HCT116 (cell line): ENCODE measurements at regions not wholly inside any gene's neighbourhood (a gene's known extent, or its start where the extent isn't known, plus 50 kb on each side); places are given as distances from the start of the nearest gene placed in this dataset.

Experiments
- ATAC-seq: fragments of 200-7000 bp; cut with Tn5 transposase; 2 replicates; pipeline ENCODE4 v1.9.1; 2020; ENCODE audit warnings: mild to moderate bottlenecking, moderate library complexity
- BruUV-seq: library from RNA; stranded (reverse); fragments of 400-500 nt; replicated peaks from 2 replicates; lab custom pipeline; 2021; lab: Mats Ljungman, UMichigan
- CTCF ChIA-PET: fragments of 300-600 bp; sonication (Branson Sonifier 250); formaldehyde crosslinking; loops from one replicate; lab custom pipeline; 2021; ENCODE audit warnings: antibody characterized with exemption; lab: Charles Lee
- POLR2A ChIA-PET: fragments of 300-600, 350-600 bp; sonication (Branson Sonifier 250); formaldehyde crosslinking; loops from one replicate; lab custom pipeline; 2021; ENCODE audit warnings: antibody characterized with exemption; lab: Charles Lee
- RAD21 ChIA-PET, 2 experiments: fragments of 300-600 bp; sonication (Branson Sonifier 250); formaldehyde crosslinking; loops; one replicate each; lab custom pipeline; 2023; ENCODE audit warnings: low total read pairs in 2 of 2; ENCODE audit not compliant: uncharacterized antibody in 2 of 2, unreplicated experiment in 2 of 2, low non-redundant PET in 1 of 2; lab: Charles Lee
- DNase-seq: peaks from one replicate; pipeline ENCODE4 v3.0.0-alpha.2; 2010; ENCODE audit warnings: low read depth, low spot score
- H2AFZ ChIP-seq: fragments of 200-600 bp; shearing (Covaris generic), sonication (generic); 2 replicates; pipeline ENCODE4 v1.6.1; 2017; ENCODE audit warnings: low read depth, mixed run types, mixed read lengths, antibody characterized with exemption, low read length; ENCODE audit not compliant: poor library complexity, severe bottlenecking
- H3K27ac ChIP-seq: 2 replicates; pipeline ENCODE4 v1.5.1; 2012; ENCODE audit warnings: low read depth, low read length
- H3K27me3 ChIP-seq: fragments of 200-600 bp; sonication (generic); 2 replicates; pipeline ENCODE4 v1.6.1; 2016; ENCODE audit warnings: mixed run types, low read length, mixed read lengths; ENCODE audit not compliant: insufficient read depth
- H3K36me3 ChIP-seq, 2 experiments: fragments of 200-500 bp in 1 of 2; fragments of 200-600 bp in 1 of 2; sonication (Bioruptor generic) in 1 of 2; sonication (generic) in 1 of 2; 2 replicates each; pipeline versions ENCODE4 v1.5.1 to v1.6.1; 2014 to 2016; ENCODE audit warnings: low read length in 2 of 2, inconsistent platforms in 1 of 2, mixed read lengths in 1 of 2, mixed run types in 1 of 2; ENCODE audit not compliant: insufficient read depth in 2 of 2, control insufficient read depth in 1 of 2
- H3K4me1 ChIP-seq, 2 experiments: fragments of 200-600 bp in 1 of 2; sonication (generic) in 1 of 2; 2 replicates each; pipeline versions ENCODE4 v1.5.1 to v1.6.1; 2012 to 2017; ENCODE audit warnings: low read length in 2 of 2, inconsistent platforms in 1 of 2, mild to moderate bottlenecking in 1 of 2, mixed read lengths in 1 of 2, mixed run types in 1 of 2, moderate library complexity in 1 of 2; ENCODE audit not compliant: insufficient read depth in 2 of 2, control insufficient read depth in 1 of 2
- H3K4me2 ChIP-seq: fragments of 200-600 bp; sonication (generic); 2 replicates; pipeline ENCODE4 v1.6.1; 2017; ENCODE audit warnings: mixed run types, low read length, mixed read lengths
- H3K4me3 ChIP-seq, 2 experiments: fragments of 200-600 bp in 1 of 2; sonication (generic) in 1 of 2; replicated peaks in 1 of 2; 2 replicates each; pipeline ENCODE4 v1.5.1; 2011 to 2016; ENCODE audit warnings: low read length in 2 of 2, control low read depth in 1 of 2, low read depth in 1 of 2, mild to moderate bottlenecking in 1 of 2, mixed read lengths in 1 of 2, mixed run types in 1 of 2
- H3K79me2 ChIP-seq: fragments of 200-600 bp; sonication (generic); 2 replicates; pipeline ENCODE4 v1.6.1; 2017; ENCODE audit warnings: mild to moderate bottlenecking, mixed run types, low read length, moderate library complexity, mixed read lengths; ENCODE audit not compliant: insufficient read depth
- H3K9ac ChIP-seq: fragments of 200-600 bp; sonication (generic); 2 replicates; pipeline ENCODE4 v1.6.1; 2016; ENCODE audit warnings: low read length, mixed read lengths
- H3K9me2 ChIP-seq: fragments of 200-600 bp; sonication (generic), shearing (Covaris generic); 2 replicates; pipeline ENCODE4 v1.6.1; 2017; ENCODE audit warnings: mixed run types, mild to moderate bottlenecking, moderate library complexity; ENCODE audit not compliant: insufficient read depth
- H3K9me3 ChIP-seq, 2 experiments: fragments of 200-500 bp in 1 of 2; fragments of 200-600 bp in 1 of 2; sonication (Bioruptor generic) in 1 of 2; sonication (generic) in 1 of 2; 2 replicates each; pipeline ENCODE4 v1.6.1; 2014 to 2017; ENCODE audit warnings: low read length in 2 of 2, mixed read lengths in 2 of 2, inconsistent platforms in 1 of 2, low read depth in 1 of 2, mild to moderate bottlenecking in 1 of 2, mixed run types in 1 of 2, moderate library complexity in 1 of 2; ENCODE audit not compliant: control insufficient read depth in 1 of 2, insufficient read depth in 1 of 2
- H4K20me1 ChIP-seq: fragments of 200-600 bp; sonication (generic), shearing (Covaris generic); 2 replicates; pipeline ENCODE4 v1.6.1; 2017; ENCODE audit warnings: mixed run types, mild to moderate bottlenecking, moderate library complexity; ENCODE audit not compliant: insufficient read depth
- CEBPB ChIP-seq: IDR thresholded peaks from 2 replicates; pipeline ENCODE4 v1.6.1; 2012; ENCODE audit warnings: low read depth
- ELF1 ChIP-seq: IDR thresholded peaks from 2 replicates; pipeline ENCODE4 v1.6.1; 2012; ENCODE audit warnings: low read depth, borderline replicate concordance
- JUND ChIP-seq: IDR thresholded peaks from 2 replicates; pipeline ENCODE4 v1.6.1; 2012
- POLR2A ChIP-seq: IDR thresholded peaks from 2 replicates; pipeline ENCODE4 v1.7.0; 2011; ENCODE audit warnings: borderline replicate concordance; ENCODE audit not compliant: insufficient read depth, insufficient read length; ENCODE audit errors: extremely low read depth
- POLR2AphosphoS5 ChIP-seq: IDR thresholded peaks from 2 replicates; pipeline ENCODE4 v1.6.1; 2011; ENCODE audit warnings: mild to moderate bottlenecking, low read depth, low read length, moderate library complexity
- RAD21 ChIP-seq: IDR thresholded peaks from 2 replicates; pipeline ENCODE4 v1.6.1; 2012; ENCODE audit warnings: low read depth, mild to moderate bottlenecking
- SIN3A ChIP-seq: IDR thresholded peaks from 2 replicates; pipeline ENCODE4 v1.6.1; 2012; ENCODE audit warnings: low read depth
- SP1 ChIP-seq: IDR thresholded peaks from 2 replicates; pipeline ENCODE4 v1.6.1; 2012; ENCODE audit warnings: low read depth
- SRF ChIP-seq: IDR thresholded peaks from 2 replicates; pipeline ENCODE4 v1.6.1; 2012; ENCODE audit warnings: low read depth
- TCF7L2 ChIP-seq: IDR thresholded peaks from 2 replicates; pipeline ENCODE4 v1.7.0; 2011; ENCODE audit warnings: borderline replicate concordance, inconsistent platforms; ENCODE audit not compliant: insufficient read depth, insufficient read length; ENCODE audit errors: extremely low read depth
- YY1 ChIP-seq: IDR thresholded peaks from 2 replicates; pipeline ENCODE4 v1.6.1; 2011; ENCODE audit warnings: low read length, low read depth, moderate library complexity, mild to moderate bottlenecking; ENCODE audit not compliant: insufficient replicate concordance; ENCODE audit errors: extremely low read depth
- ZFX ChIP-seq: fragments of 450-650 bp; IDR thresholded peaks from 2 replicates; pipeline ENCODE4 v1.6.1; 2017
- ZNF274 ChIP-seq: fragments of 200-500 bp; sonication (Bioruptor generic); IDR thresholded peaks from 2 replicates; pipeline ENCODE4 v1.6.1; 2014; ENCODE audit warnings: mild to moderate bottlenecking, low read depth, low read length, inconsistent platforms
- intact Hi-C: fragments of 100-400 bp; cut with micrococcal nuclease; formaldehyde crosslinking; loops from 2 replicates; pipeline ENCODE4 v1.10.0; 2022
- TF ChIP-seq, protein P1 (sequence below): IDR thresholded peaks from 2 replicates; pipeline ENCODE4 v1.6.1; 2012
- TF ChIP-seq, protein P2 (sequence below): IDR thresholded peaks from 2 replicates; pipeline ENCODE4 v1.6.1; 2012; ENCODE audit warnings: low read depth

DNA sequence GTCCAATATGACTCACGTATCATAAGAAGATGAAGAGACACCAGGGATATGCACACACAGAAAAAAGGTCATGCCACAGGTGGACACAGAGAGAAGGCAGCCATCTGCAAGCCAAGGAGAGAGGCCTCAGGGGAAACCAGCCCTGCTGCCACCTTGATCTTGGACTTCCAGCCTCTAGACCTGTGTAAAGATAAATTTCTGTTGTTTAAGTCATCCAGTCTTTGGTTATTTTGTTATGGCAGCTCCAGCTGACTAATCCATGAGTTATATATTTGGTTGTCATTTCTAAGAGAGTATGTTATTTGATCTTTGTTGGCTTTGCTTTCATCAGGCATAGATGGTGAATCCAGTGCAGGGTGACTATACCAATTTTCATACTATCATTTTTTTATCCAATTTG is 130.2 kb upstream of the DAP start:
- BruUV-seq = no TSS peak
- Histone ChIP-seq H3K79me2 (no peaks in the 10 kb centered on the region), H3K9me2 (no peaks in the 10 kb centered on the region), H3K4me2 (no peak overlapping the region), H3K4me1 (no peaks in the 10 kb centered on the region), H3K4me3 (no peak overlapping the region), H3K27me3 (no peaks in the 10 kb centered on the region), H4K20me1 (no peaks in the 10 kb centered on the region), H3K9me3 (no peaks in the 10 kb centered on the region), H3K27ac (no peak overlapping the region), H2AFZ (no peak overlapping the region), H3K9ac (no peak overlapping the region), H3K36me3 (no peaks in the 10 kb centered on the region)
- no peak for DNase-seq
- RAD21 ChIA-PET = no interaction called here
- intact Hi-C loops = no loop called here
- no peak for ATAC-seq
- POLR2A ChIA-PET = no interaction called here
- CTCF ChIA-PET = no interaction called here
- no peak for TF ChIP-seq CEBPB
- TF ChIP-seq, protein P1, sequence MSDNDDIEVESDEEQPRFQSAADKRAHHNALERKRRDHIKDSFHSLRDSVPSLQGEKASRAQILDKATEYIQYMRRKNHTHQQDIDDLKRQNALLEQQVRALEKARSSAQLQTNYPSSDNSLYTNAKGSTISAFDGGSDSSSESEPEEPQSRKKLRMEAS = no peak
- TF ChIP-seq RAD21 = no peak
- no peak for TF ChIP-seq SIN3A
- TF ChIP-seq JUND = no peak
- TF ChIP-seq TCF7L2 = no peak
- TF ChIP-seq ZNF274 = no peak
- TF ChIP-seq SRF = no peak
- TF ChIP-seq POLR2A = no peak
- TF ChIP-seq SP1 = no peak
- TF ChIP-seq, protein P2, sequence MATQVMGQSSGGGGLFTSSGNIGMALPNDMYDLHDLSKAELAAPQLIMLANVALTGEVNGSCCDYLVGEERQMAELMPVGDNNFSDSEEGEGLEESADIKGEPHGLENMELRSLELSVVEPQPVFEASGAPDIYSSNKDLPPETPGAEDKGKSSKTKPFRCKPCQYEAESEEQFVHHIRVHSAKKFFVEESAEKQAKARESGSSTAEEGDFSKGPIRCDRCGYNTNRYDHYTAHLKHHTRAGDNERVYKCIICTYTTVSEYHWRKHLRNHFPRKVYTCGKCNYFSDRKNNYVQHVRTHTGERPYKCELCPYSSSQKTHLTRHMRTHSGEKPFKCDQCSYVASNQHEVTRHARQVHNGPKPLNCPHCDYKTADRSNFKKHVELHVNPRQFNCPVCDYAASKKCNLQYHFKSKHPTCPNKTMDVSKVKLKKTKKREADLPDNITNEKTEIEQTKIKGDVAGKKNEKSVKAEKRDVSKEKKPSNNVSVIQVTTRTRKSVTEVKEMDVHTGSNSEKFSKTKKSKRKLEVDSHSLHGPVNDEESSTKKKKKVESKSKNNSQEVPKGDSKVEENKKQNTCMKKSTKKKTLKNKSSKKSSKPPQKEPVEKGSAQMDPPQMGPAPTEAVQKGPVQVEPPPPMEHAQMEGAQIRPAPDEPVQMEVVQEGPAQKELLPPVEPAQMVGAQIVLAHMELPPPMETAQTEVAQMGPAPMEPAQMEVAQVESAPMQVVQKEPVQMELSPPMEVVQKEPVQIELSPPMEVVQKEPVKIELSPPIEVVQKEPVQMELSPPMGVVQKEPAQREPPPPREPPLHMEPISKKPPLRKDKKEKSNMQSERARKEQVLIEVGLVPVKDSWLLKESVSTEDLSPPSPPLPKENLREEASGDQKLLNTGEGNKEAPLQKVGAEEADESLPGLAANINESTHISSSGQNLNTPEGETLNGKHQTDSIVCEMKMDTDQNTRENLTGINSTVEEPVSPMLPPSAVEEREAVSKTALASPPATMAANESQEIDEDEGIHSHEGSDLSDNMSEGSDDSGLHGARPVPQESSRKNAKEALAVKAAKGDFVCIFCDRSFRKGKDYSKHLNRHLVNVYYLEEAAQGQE = no peak
- TF ChIP-seq ZFX = no peak
- TF ChIP-seq YY1 = no peak
- TF ChIP-seq ELF1 = no peak
- no peak for TF ChIP-seq POLR2AphosphoS5
- TF ChIP-seq, all 23 proteins: peak for 0
